HS-27A (cell line): ENCODE measurements at regions not wholly inside any gene's neighbourhood (a gene's known extent, or its start where the extent isn't known, plus 50 kb on each side); places are given as distances from the start of the nearest gene placed in this dataset.

Experiments used
- DNase-seq: peaks from one replicate; pipeline ENCODE4 v3.0.0-alpha.2; 2012; ENCODE audit warnings: low read depth, missing footprints

GRCh38 chr6:30806581-30807183, 62.3 kb upstream of the IER3 start:
- no peak for DNase-seq

DNA sequence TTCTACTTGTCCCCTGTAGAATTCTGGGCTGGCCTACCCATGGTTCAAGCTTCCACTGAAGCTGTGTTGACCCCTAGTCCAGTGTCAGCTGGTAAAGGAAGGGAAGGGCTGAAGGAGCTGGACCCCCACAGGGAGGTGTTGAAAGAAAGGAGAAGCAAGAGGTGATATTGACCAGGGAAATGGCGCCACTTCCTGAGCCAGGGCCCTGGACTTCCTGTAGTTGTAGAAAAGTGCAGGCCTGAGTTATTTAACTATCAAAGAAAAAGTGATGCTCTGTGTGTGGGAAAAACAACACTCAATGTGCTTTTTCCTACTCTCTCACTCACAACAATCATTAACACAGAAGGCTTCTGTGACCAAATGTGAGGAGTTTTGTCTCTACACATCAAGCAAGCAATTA, 60.0 kb upstream of the IER3 start:
- DNase-seq: no peak

DNA sequence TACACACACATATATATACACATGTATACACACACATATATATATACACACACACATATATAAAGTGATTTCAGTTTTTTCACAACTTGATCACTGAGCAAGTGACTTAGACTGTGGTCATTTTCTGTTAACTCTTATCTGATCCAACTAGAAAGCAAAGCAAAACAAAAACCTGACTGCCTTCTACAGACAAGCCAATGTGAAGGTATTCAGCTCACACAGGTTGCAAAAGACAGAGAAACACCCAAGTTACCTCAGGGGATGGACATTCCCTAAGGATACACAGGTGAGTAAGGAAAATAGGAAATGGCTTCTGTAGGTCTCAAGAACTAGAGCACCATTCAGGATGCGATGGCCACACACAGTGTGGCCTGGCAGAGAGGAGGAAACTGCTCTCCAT, 58.4 kb upstream of the IER3 start:
- no peak for DNase-seq

- DNase-seq: no peak
Measured at GRCh38 chr6:30801950-30802349, 57.6 kb upstream of the IER3 start.

DNA sequence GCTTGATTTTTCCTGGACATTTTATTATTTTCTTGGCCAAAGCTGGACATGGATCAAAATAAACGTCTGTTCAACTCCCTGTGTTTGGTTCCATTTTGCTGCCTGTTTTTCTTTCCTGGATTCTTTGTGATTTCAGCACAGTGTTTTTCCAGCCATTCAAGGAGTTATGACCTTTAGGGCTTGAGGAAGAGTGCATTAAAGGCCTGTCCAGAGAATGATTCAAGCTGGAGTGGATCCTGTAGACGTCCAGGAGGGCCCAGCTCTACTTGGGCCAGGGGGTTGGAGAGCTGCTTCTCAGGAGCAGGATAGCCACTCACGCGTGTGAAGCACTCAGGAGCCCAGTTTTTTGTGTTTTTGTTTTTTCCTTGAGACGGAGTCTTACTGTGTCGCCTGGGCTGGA, 56.5 kb upstream of the IER3 start:
- DNase-seq: no peak

- DNase-seq: no peak
Measured at GRCh38 chr6:30799210-30799609, 54.9 kb upstream of the IER3 start.

DNA sequence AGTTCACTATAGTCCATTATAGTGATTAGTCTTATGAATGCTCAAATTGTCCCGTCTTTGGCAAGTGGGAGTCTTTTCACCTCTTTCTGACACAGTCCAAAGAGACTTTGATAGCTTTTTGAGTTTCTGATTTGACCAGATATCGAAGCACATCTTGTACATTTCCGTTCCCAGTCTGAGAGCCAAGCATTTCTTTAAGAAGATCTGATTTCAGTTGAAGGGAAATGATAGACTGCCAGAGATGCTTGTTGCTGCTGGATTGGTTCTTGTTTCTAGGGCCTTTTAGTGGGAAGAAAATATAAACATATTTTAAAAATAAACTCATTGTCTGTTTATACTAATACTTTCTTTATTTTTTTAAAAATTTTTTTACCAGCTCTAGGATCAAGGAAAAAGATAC, 54.1 kb upstream of the IER3 start:
- DNase-seq: no peak

- no peak for DNase-seq
Measured at GRCh38 chr6:30795549-30796293, 51.4 kb upstream of the IER3 start.
